ENCODE measurements at regions not wholly inside any gene's neighbourhood (a gene's known extent, or its start where the extent isn't known, plus 50 kb on each side); places are given as distances from the start of the nearest gene placed in this dataset.

DNA sequence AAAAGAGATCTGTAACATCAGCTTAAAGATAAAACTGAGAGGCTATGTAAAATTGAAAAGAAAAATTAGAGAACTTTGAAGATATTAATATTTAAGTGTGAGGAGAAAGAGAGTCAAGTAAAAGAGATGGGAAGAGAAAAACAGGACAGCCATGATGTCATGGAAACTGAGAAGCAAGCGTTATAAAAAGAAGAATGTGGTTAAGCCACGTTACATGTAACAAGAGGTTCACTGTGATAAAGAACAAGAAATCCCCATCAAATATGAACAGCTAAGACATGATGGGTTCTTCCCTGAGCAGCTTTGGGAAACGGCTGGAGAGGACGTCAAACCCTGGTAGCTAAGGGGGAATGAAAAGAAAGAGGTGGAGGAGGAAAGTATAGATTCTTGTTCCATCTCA lies 1269.3 kb upstream of the TENM3 start:
- TF ChIP-seq, protein P1, sequence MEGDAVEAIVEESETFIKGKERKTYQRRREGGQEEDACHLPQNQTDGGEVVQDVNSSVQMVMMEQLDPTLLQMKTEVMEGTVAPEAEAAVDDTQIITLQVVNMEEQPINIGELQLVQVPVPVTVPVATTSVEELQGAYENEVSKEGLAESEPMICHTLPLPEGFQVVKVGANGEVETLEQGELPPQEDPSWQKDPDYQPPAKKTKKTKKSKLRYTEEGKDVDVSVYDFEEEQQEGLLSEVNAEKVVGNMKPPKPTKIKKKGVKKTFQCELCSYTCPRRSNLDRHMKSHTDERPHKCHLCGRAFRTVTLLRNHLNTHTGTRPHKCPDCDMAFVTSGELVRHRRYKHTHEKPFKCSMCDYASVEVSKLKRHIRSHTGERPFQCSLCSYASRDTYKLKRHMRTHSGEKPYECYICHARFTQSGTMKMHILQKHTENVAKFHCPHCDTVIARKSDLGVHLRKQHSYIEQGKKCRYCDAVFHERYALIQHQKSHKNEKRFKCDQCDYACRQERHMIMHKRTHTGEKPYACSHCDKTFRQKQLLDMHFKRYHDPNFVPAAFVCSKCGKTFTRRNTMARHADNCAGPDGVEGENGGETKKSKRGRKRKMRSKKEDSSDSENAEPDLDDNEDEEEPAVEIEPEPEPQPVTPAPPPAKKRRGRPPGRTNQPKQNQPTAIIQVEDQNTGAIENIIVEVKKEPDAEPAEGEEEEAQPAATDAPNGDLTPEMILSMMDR (CRISPR knock-in tag; IDR thresholded peaks at IDR 0.05), result no peak
- TF ChIP-seq ZNF333 (CRISPR knock-in tag; IDR thresholded peaks at IDR 0.05; ENCODE audit: borderline replicate concordance), result no peak
- no peak for TF ChIP-seq SOX6 (IDR thresholded peaks at IDR 0.05)
- TF ChIP-seq SOX6 (CRISPR knock-in tag; IDR thresholded peaks at IDR 0.05), result no peak
- TF ChIP-seq, protein P2, sequence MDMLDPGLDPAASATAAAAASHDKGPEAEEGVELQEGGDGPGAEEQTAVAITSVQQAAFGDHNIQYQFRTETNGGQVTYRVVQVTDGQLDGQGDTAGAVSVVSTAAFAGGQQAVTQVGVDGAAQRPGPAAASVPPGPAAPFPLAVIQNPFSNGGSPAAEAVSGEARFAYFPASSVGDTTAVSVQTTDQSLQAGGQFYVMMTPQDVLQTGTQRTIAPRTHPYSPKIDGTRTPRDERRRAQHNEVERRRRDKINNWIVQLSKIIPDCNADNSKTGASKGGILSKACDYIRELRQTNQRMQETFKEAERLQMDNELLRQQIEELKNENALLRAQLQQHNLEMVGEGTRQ (IDR thresholded peaks at IDR 0.05; ENCODE audit: low read depth, low read length), result no peak
- TF ChIP-seq, protein P2 (CRISPR knock-in tag; IDR thresholded peaks at IDR 0.05; ENCODE audit: borderline replicate concordance), result no peak
- no peak for TF ChIP-seq MEIS2 (CRISPR knock-in tag; IDR thresholded peaks at IDR 0.05)
- no peak for TF ChIP-seq MAZ (IDR thresholded peaks at IDR 0.05; ENCODE audit: borderline replicate concordance, low read depth, low read length)
- no peak for TF ChIP-seq MAZ (CRISPR knock-in tag; IDR thresholded peaks at IDR 0.05; ENCODE audit: low read depth)

Data from HepG2 (cell line).